ENCODE measurements at regions not wholly inside any gene's neighbourhood (a gene's known extent, or its start where the extent isn't known, plus 50 kb on each side); places are given as distances from the start of the nearest gene placed in this dataset.

DNA sequence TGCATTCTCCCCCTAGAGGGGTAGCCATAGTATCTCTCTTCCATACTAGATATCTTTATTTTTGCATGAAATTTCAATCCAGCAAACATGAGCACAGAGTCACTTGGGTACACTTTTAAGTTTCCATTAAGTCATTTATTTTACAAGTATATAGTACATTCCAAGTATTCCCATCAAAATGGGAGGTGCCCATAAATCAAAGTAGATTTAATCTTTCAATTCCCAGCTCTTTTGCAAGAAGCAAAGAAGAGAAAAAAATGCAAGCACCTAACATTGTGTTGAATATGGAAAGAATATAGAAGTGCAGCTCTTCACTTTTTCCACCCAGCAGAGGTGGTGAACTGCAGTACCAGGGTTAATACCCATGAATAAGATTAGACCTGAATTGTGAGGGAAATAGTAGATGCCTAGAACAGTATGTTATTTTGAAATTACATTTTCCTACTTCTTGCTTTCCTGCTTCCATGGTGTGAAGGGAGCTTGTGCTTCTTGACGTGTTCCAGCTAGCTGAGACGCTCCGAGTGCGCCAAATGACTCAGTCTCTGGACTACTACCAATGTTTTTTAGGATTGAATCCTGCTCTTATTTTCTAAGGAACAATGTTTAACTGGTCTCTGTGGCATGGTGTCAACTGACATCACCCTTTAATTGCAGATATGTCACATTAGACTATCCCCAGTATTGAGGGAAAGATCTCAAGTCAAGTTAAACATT lies 151.1 kb upstream of the MAF start:
- H3K4me1 ChIP-seq (ENCODE audit: insufficient read depth, low read length), result no peaks in the 10 kb centered on the region
- no peak overlapping the region for H2AFZ ChIP-seq (ENCODE audit: low read length)
- BruUV-seq (replicated peaks), result no TSS peak
- H3K79me2 ChIP-seq (ENCODE audit: low read length), result no peaks in the 10 kb centered on the region
- POLR2A ChIA-PET (ENCODE audit: unreplicated experiment), result no interaction called here
- no peak overlapping the region for H3K9ac ChIP-seq (ENCODE audit: low read length)
- TF ChIP-seq, protein P1, sequence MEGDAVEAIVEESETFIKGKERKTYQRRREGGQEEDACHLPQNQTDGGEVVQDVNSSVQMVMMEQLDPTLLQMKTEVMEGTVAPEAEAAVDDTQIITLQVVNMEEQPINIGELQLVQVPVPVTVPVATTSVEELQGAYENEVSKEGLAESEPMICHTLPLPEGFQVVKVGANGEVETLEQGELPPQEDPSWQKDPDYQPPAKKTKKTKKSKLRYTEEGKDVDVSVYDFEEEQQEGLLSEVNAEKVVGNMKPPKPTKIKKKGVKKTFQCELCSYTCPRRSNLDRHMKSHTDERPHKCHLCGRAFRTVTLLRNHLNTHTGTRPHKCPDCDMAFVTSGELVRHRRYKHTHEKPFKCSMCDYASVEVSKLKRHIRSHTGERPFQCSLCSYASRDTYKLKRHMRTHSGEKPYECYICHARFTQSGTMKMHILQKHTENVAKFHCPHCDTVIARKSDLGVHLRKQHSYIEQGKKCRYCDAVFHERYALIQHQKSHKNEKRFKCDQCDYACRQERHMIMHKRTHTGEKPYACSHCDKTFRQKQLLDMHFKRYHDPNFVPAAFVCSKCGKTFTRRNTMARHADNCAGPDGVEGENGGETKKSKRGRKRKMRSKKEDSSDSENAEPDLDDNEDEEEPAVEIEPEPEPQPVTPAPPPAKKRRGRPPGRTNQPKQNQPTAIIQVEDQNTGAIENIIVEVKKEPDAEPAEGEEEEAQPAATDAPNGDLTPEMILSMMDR (conservative IDR thresholded peaks at IDR 0.05; ENCODE audit: low read depth, low read length), result no peak
- no peak for TF ChIP-seq EZH2phosphoT487 (IDR thresholded peaks at IDR 0.05; ENCODE audit: borderline replicate concordance, low read length)
- no peak for TF ChIP-seq EZH2 (IDR thresholded peaks at IDR 0.05; ENCODE audit: low read length, unreplicated experiment)
- H4K20me1 ChIP-seq (ENCODE audit: low read length), result no peaks in the 10 kb centered on the region
- no peaks in the 10 kb centered on the region for H3K27me3 ChIP-seq (ENCODE audit: low read length)
- no peaks in the 10 kb centered on the region for H3F3A ChIP-seq (ENCODE audit: low read length, unreplicated experiment)
- H3K27ac ChIP-seq (ENCODE audit: low read length), result no peak overlapping the region
- no peak for DNase-seq
- no peak overlapping the region for H3K4me2 ChIP-seq (ENCODE audit: low read length)
- H3K4me3 ChIP-seq (ENCODE audit: low read length), result no peak overlapping the region
- CTCF ChIA-PET, result no interaction called here
- no peaks in the 10 kb centered on the region for H3K9me2 ChIP-seq (replicated peaks; ENCODE audit: low read length)
- no peaks in the 10 kb centered on the region for H3K9me3 ChIP-seq (ENCODE audit: low read length)
- H3K36me3 ChIP-seq (ENCODE audit: low read depth, low read length), result no peaks in the 10 kb centered on the region
- intact Hi-C loops (cut with micrococcal nuclease), result no loop called here
- no peak for ATAC-seq

DNA sequence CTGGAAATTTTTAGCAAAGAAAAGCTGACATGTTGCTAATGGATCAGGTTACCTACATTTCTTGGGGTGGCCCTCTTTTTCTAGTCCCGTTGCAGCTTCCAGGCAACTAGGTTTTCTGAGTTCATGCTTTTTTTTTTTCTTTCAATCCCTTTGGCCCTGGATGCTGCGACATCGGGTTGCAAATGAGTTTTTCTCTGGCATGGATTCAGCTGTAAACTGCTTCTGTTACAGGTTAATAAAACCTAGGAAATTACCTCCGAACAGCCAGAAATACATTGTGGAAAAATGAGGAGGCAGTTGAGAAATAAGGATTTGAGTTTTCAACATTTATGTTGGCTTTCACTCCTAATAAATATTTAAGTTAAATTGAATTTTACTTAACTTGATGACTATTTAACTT lies 149.8 kb upstream of the MAF start:
- Histone ChIP-seq H3K27ac (ENCODE audit: low read length) (no peak overlapping the region), H2AFZ (ENCODE audit: low read length) (no peak overlapping the region), H3K9me3 (ENCODE audit: low read length) (no peaks in the 10 kb centered on the region), H3K27me3 (ENCODE audit: low read length) (no peaks in the 10 kb centered on the region), H3K4me1 (ENCODE audit: insufficient read depth, low read length) (no peaks in the 10 kb centered on the region), H3K4me3 (ENCODE audit: low read length) (no peak overlapping the region), H3K79me2 (ENCODE audit: low read length) (no peaks in the 10 kb centered on the region), H3K9ac (ENCODE audit: low read length) (no peak overlapping the region), H3F3A (ENCODE audit: low read length, unreplicated experiment) (no peaks in the 10 kb centered on the region), H4K20me1 (ENCODE audit: low read length) (no peaks in the 10 kb centered on the region), H3K9me2 (replicated peaks; ENCODE audit: low read length) (no peaks in the 10 kb centered on the region), H3K36me3 (ENCODE audit: low read depth, low read length) (no peaks in the 10 kb centered on the region), H3K4me2 (ENCODE audit: low read length) (no peak overlapping the region)
- intact Hi-C loops (cut with micrococcal nuclease), result no loop called here
- CTCF ChIA-PET, result no interaction called here
- ATAC-seq, result no peak
- no peak for DNase-seq
- BruUV-seq (replicated peaks), result no TSS peak
- POLR2A ChIA-PET (ENCODE audit: unreplicated experiment), result no interaction called here
- TF ChIP-seq, protein P1 (conservative IDR thresholded peaks at IDR 0.05; ENCODE audit: low read depth, low read length), result no peak

DNA sequence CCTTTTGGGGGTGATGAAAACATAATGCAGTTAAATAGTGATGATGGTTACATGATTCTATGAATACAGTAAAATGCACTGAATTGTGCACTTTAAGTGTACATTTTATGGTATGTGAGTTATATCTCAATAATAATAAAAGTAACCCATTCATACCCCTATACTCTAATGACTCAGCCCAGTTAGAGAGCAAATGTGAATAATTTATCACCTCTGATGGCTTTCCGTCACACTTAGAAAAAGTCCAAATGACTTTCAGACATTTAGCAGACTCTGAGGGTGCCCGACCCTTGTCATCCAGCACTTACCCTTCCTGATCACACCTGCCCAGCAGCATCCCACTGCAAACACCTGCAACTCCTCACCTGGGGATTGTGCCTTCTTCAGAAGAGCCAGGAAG lies 148.1 kb upstream of the MAF start:
- no TSS peak for BruUV-seq (replicated peaks)

More for the DNA sequence above, 148.1 kb upstream of the MAF start:
- H3F3A ChIP-seq (ENCODE audit: low read length, unreplicated experiment), result no peaks in the 10 kb centered on the region
- H3K9me2 ChIP-seq (replicated peaks; ENCODE audit: low read length), result no peaks in the 10 kb centered on the region
- H3K27me3 ChIP-seq (ENCODE audit: low read length), result no peaks in the 10 kb centered on the region
- POLR2A ChIA-PET (ENCODE audit: unreplicated experiment), result no interaction called here
- no peak overlapping the region for H2AFZ ChIP-seq (ENCODE audit: low read length)
- H3K36me3 ChIP-seq (ENCODE audit: low read depth, low read length), result no peaks in the 10 kb centered on the region
- intact Hi-C loops (cut with micrococcal nuclease), result no loop called here
- no peaks in the 10 kb centered on the region for H3K4me1 ChIP-seq (ENCODE audit: insufficient read depth, low read length)
- H3K4me3 ChIP-seq (ENCODE audit: low read length), result no peak overlapping the region
- no peak for DNase-seq
- H3K9ac ChIP-seq (ENCODE audit: low read length), result no peak overlapping the region
- TF ChIP-seq EZH2phosphoT487 (IDR thresholded peaks at IDR 0.05; ENCODE audit: borderline replicate concordance, low read length) (no peak), EZH2 (IDR thresholded peaks at IDR 0.05; ENCODE audit: low read length, unreplicated experiment) (no peak)
- TF ChIP-seq, protein P1 (conservative IDR thresholded peaks at IDR 0.05; ENCODE audit: low read depth, low read length), result no peak
- H3K79me2 ChIP-seq (ENCODE audit: low read length), result no peaks in the 10 kb centered on the region
- ATAC-seq, result no peak
- CTCF ChIA-PET, result no interaction called here
- no peak overlapping the region for H3K4me2 ChIP-seq (ENCODE audit: low read length)
- H3K27ac ChIP-seq (ENCODE audit: low read length), result no peak overlapping the region
- H3K9me3 ChIP-seq (ENCODE audit: low read length), result no peaks in the 10 kb centered on the region
- H4K20me1 ChIP-seq (ENCODE audit: low read length), result no peaks in the 10 kb centered on the region

All from PC-3 (cell line).